Prostate gland (tissue), 2 donors: ENCODE measurements at regions not wholly inside any gene's neighbourhood (a gene's known extent, or its start where the extent isn't known, plus 50 kb on each side); places are given as distances from the start of the nearest gene placed in this dataset.

Experiments used
- CTCF ChIP-seq, 4 experiments: fragments of 200-600 bp in 2 of 4; fragments of 450-650 bp in 2 of 4; sonication (generic) in 2 of 4; IDR thresholded peaks; 1 replicate in 3 of 4; 2 replicates in 1 of 4; pipeline ENCODE4 v1.5.1; 2016 to 2019; ENCODE audit warnings: antibody characterized with exemption in 4 of 4, mild to moderate bottlenecking in 2 of 4, moderate library complexity in 2 of 4
- POLR2A ChIP-seq: fragments of 450-650 bp; IDR thresholded peaks from one replicate; pipeline ENCODE4 v1.6.1; 2016; ENCODE audit warnings: antibody characterized with exemption, mild to moderate bottlenecking
- POLR2AphosphoS5 ChIP-seq: sonication (generic); formaldehyde crosslinking; IDR thresholded peaks from one replicate; pipeline ENCODE4 v1.6.1; 2017; ENCODE audit warnings: antibody characterized with exemption

- TF ChIP-seq CTCF (IDR thresholded peaks at IDR 0.05) (no peak), POLR2A (no peak), POLR2AphosphoS5 (no peak)
These were observed 1154.9 kb upstream of the PCDH7 start for GRCh38 chr4:29565256-29565655.
